AG09319 (cell line): ENCODE measurements at regions not wholly inside any gene's neighbourhood (a gene's known extent, or its start where the extent isn't known, plus 50 kb on each side); places are given as distances from the start of the nearest gene placed in this dataset.

Experiments used
- DNase-seq: peaks from one replicate; pipeline ENCODE4 v3.0.0-alpha.2; 2010; ENCODE audit warnings: low read depth; ENCODE audit errors: extremely low read depth
- TF ChIP-seq, protein P1 (sequence below): IDR thresholded peaks from 2 replicates; pipeline ENCODE4 v1.5.1; 2011; ENCODE audit warnings: low read depth, mild to moderate bottlenecking, inconsistent platforms, low read length, moderate library complexity

DNA sequence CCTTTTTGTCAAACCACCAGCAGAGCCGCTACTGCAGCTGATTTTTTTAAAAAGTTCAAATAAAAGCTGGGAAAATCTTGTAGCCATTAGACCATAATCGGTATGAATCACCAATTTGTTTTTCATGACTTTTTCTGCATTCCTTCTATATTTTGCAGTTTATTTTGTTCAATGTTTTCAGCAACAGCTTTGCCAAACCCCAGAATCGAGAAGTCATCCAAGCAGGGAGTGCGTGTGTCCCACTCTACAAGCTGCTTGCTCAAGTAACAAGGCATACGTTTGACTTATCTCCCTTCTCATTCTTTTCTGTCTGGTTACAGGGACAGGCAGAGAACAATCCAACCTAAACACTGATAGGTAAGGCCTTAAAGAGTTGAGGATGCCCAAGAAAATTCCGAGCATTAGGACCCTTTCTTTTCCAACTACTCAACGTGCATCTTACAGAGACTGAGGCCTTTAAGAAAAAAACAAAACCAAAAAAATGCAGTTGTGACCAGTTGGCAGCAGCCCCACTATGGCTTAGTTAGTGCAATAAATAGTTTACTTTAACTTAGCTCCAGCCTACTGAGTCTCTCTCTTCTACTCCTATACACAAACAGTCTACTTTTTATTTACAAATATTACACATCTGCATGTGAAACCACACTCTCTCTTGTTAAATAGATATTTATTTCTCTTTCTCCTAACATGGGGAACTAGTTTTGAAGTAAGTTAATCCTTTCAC, 134.7 kb upstream of the SLIT3 start:
- TF ChIP-seq, protein P1, sequence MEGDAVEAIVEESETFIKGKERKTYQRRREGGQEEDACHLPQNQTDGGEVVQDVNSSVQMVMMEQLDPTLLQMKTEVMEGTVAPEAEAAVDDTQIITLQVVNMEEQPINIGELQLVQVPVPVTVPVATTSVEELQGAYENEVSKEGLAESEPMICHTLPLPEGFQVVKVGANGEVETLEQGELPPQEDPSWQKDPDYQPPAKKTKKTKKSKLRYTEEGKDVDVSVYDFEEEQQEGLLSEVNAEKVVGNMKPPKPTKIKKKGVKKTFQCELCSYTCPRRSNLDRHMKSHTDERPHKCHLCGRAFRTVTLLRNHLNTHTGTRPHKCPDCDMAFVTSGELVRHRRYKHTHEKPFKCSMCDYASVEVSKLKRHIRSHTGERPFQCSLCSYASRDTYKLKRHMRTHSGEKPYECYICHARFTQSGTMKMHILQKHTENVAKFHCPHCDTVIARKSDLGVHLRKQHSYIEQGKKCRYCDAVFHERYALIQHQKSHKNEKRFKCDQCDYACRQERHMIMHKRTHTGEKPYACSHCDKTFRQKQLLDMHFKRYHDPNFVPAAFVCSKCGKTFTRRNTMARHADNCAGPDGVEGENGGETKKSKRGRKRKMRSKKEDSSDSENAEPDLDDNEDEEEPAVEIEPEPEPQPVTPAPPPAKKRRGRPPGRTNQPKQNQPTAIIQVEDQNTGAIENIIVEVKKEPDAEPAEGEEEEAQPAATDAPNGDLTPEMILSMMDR, result no peak
- no peak for DNase-seq

DNA sequence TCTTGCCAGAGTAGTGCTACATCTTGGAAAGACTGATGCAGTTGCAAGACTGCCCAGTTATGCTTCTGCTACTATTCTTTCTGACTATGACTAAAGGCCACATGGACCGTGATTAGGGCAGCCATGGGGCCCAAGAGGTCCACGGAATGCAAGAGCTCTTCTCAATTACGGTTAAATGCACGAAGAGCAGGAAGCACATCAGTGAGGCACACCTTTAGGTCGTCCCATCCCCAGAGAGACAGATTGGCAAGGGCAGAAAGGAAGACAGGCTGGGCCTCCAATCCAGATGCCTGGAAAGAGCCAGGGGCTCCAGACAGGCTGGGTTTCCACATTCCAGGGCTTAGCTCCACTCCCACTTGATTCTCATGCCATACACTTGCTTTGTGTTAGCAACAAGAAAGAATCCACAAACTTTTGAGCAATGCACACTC, 132.3 kb upstream of the SLIT3 start:
- TF ChIP-seq, protein P1, result no peak
- no peak for DNase-seq

DNA sequence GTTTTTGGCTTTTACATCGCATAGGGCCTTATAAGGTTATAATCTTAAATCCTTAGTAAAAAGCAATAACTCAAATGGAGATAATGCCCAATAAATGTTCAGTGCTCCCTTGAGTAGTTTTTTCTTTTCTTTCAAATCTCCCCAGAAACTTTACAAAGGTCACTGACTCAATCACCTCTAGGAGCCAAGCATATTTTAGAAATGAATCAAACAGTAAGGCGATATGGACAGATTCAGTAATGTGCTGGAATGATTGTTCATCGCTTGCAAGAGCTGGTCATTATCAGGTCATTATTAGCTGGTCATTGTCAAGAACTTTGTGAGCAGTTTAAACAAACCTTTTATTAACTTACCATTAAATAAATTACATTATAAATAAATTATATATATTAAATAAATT, 130.4 kb upstream of the SLIT3 start:
- DNase-seq, result no peak
- TF ChIP-seq, protein P1, result no peak

DNA sequence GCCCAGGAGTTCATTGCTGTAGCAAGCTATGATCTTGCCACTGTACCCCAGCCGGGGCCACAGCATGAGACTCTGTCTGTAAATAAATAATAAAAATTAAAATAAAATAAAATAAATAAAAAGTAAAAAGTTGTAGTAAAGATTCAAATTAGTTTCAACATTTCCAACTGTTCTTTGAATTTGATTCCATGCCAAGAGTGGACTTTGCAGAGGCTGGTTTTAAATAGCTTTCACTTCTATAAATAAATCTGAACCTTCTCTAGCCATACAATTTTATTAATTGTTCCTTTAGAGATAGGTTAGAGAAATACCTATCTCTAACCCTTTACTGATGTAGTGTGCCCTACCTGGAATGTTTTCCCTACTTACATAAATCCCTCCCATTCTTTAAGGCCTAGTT, 129.7 kb upstream of the SLIT3 start:
- TF ChIP-seq, protein P1, result no peak
- no peak for DNase-seq

DNA sequence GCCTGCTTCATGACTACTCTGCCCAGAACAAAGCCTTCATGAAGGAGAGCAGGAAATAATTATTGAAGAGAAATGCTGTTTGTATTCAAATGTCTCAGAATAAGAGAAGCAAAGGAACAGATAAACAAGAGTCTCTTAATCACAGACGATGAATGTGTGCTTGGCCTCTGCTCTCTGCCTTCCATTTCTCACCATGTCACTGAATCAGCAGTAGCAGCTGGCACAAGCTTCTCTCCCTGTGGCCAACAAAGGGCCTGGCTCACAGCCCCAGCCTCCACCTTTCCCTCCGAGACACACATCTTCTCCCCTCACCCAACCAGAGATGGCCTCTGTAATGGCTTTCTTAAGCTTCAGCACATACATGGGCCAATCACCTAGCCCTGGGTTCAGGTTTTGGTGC, 128.1 kb upstream of the SLIT3 start:
- no peak for DNase-seq
- TF ChIP-seq, protein P1, result no peak

DNA sequence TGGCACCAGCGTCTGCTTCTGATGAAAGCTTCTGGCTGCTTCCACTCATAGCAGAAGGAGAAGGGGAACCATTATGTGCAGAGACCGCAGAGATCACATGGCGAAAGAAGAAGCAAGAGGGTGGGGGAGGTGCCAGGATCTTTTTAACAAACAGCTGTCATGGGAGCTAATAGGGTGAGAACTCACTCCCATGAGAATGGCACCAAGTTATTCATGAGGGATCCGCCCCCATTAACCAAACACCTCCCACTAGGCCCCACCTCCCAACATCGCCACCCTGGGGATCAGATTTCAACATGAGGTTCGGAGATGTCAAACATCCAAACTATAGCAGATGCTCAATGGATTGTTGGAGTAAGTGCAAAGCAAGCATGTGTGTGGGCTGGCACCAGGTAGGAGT, 125.8 kb upstream of the SLIT3 start:
- DNase-seq, result no peak

DNA sequence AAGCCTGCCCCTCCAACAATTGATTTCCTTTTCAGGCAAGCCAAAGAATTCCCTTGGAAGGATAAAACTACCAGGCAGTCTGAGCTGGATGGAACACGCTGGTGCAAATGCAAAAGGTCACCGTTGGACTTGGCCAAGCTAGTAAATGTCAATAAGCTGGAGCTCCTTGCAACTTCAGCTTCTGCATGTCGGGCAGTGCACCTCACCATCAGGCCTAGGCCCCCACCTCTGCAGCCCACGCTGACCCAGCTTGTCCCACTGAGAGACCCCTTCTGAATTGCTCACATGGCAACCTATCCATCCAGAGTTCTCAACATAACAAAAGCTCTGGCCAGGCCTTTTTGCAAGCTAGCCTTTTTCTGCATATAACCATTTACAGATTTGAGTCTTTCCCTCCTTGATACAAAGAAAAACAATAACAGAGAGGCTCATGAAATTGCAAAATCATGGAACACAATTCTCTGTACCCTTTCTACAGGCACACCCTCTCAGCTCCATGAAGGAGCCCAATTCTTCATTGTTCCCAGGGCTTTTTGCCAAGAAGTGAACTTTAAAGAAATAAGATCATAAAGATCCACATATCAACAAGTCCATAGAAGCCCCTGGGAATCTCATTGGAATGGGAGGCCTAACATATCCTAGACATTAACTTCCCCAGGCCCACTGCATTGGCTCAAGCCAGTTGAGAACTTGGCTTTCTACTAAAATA, 123.9 kb upstream of the SLIT3 start:
- DNase-seq, result no peak
- TF ChIP-seq, protein P1, result no peak

More for the DNA sequence above, 125.8 kb upstream of the SLIT3 start:
- TF ChIP-seq, protein P1, result no peak
